Skin of body (tissue), 1 donor: ENCODE measurements at regions not wholly inside any gene's neighbourhood (a gene's known extent, or its start where the extent isn't known, plus 50 kb on each side); places are given as distances from the start of the nearest gene placed in this dataset.

Experiments
- DNase-seq: peaks from one replicate; lab custom pipeline; 2025; lab: John Stamatoyannopoulos, UW

GRCh38 chr7:159269745-159270144 lies 125.1 kb upstream of the VIPR2 start:
- DNase-seq = no peak

- no peak for DNase-seq
These were observed 118.8 kb upstream of the VIPR2 start for GRCh38 chr7:159263430-159263829.

- DNase-seq = no peak
These were observed 109.0 kb upstream of the VIPR2 start for GRCh38 chr7:159253657-159254056.

- DNase-seq = peak; percentile 7
These were observed 105.8 kb upstream of the VIPR2 start for GRCh38 chr7:159250471-159250870.

DNA sequence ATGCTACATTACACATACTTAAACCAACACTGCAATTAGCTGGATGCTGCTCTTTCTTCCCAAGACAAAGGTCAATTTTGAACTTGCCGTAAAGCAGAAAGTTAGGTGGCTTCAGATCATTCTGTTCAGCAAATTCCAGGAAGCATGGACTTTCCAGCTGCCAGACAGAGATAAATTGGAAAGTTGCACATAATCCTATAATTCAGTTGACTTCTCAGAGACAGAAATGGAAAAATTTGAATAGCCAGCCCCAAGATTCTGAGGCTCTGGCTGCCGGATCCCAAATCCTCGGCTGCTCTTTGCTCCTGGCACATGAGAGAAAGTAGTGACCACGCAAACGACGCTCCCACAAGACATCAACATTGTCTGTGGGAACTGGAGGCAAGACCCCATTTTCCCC lies 105.0 kb upstream of the VIPR2 start:
- DNase-seq = no peak

GRCh38 chr7:159247910-159248309 lies 103.2 kb upstream of the VIPR2 start:
- no peak for DNase-seq

DNA sequence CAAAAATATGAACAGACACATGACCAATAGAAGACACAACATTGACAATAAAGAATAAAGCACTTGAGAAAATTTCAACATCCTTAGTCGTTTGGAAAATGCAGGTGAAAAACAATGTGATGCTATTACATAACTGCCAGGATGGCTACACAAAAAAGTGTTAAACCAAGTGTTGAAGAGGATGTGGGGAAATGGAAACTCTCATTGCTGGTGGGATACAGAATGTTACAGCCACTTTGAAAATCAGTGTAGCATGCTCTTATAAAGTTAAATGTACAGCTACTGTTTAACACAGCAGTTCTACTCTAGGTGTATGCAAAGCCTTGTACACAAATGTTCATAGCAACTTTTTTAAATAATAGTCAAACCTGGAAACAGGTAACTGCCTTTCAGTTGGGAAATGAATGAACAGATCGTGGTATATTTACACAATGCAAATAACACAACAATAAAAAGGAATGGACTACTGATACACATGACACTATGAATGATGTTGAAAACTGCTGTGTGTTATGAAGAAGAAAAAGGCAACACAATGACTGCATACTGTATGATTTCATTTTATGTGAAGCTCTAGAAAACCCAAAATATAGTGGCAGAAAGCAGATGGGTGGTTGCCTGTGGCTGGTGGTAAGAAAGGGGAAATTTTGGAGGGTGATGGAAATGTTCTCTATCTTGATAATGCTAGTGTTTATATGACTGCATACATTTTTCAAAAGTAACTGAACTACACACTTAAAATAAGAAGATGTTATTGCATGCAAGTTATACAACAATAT lies 102.2 kb upstream of the VIPR2 start:
- DNase-seq = no peak

DNA sequence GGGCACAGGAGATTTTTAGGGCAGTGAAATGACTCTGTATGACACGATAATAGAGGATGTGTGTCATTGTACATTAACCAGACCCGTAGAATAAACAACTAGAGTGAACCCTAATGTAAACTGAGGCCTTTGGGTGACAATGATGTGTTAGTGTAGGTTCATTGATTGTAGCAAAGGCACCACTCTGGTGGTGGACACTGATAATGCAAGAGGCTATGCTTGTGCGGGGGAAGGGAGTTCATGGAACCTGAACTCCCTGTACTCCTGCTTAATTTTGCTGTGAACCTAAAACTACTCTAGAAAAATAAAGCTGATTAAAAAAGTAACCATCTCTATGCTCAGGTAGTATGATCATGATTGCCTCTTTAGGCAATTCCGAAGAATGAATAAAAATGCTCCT lies 96.3 kb upstream of the VIPR2 start:
- no peak for DNase-seq

- no peak for DNase-seq
These were observed 94.4 kb upstream of the VIPR2 start for GRCh38 chr7:159239028-159239427.

GRCh38 chr7:159238541-159238940 lies 93.9 kb upstream of the VIPR2 start:
- peak; percentile 25 for DNase-seq

GRCh38 chr7:159237022-159237653 lies 92.5 kb upstream of the VIPR2 start:
- peak; percentile 54 for DNase-seq

- DNase-seq = no peak
These were observed 86.3 kb upstream of the VIPR2 start for GRCh38 chr7:159231017-159231416.

- DNase-seq = no peak
These were observed 85.2 kb upstream of the VIPR2 start for GRCh38 chr7:159229683-159230475.

- DNase-seq = no peak
These were observed 82.8 kb upstream of the VIPR2 start for GRCh38 chr7:159227433-159227832.

DNA sequence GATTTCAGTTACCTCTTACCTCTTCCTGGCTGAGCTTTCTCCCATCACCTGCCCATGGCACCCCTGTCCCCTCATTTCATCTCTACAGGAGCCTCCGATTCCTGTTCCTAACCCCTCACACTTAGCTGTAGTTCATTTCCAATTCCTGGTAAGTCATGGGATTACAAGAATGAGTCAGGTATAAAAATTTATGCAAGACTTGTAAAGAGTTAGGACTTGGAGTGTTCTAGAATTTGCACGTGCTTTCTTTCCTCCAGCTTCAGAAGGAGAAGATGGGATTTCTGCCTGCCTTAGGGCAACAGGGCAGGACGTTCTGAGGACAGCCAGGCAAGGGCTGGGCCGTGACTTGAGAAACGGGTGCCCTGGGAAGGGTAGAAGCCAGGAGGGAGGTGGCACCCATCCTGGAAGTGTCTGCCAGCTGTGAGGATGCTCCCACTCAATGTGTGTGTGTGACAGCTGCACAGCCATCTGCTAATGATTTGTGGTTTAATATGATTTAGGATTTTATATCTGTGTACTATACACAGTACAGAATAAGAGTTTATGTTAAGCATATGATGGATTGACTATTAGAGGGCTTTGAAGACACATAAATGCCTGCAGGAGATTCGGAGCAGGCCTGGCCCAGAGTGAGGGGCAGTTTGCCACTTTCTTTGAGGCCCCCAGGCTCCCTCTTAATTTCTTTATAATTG lies 81.5 kb upstream of the VIPR2 start:
- DNase-seq = peak; percentile 17

GRCh38 chr7:159218607-159219006 lies 73.9 kb upstream of the VIPR2 start:
- no peak for DNase-seq

- no peak for DNase-seq
These were observed 73.5 kb upstream of the VIPR2 start for GRCh38 chr7:159218170-159218569.

GRCh38 chr7:159215076-159215475 lies 70.4 kb upstream of the VIPR2 start:
- DNase-seq = no peak

GRCh38 chr7:159213253-159213652 lies 68.6 kb upstream of the VIPR2 start:
- no peak for DNase-seq

GRCh38 chr7:159212226-159212625 lies 67.6 kb upstream of the VIPR2 start:
- no peak for DNase-seq

DNA sequence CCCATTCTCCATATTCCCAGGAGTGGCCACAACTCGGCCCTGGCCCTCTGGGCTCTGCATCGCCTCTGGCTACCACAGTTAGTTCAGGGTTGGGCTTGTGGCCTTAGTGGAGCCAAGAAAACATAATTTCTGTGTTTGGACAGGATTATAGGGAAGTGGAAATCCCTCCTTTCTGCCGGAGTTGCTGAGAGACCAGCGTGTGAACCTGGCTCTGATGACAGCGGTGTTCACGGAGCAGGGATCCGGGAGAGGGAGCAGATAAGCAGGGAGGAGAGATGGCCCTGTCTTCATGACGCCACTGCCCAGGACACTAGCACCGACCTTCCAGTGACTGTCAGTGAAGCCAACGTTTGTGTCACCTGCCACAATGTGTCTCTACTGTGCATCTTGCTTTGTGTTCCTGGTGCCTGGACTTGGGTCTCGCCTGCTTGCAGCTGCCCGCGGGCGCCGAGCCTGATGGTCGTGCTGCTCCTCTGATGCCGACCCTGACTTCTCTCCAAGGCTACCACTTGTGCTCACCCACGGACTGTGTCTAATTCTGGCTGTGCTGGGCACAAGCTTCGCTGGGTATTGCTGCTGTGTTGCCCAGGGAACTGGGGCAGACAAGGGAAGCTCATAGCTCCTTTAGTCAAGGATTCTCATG lies 67.0 kb upstream of the VIPR2 start:
- peak; percentile 30 for DNase-seq
